Astrocyte (in vitro differentiated cells and primary cell): ENCODE measurements at regions not wholly inside any gene's neighbourhood (a gene's known extent, or its start where the extent isn't known, plus 50 kb on each side); places are given as distances from the start of the nearest gene placed in this dataset.

Experiments used
- EZH2 ChIP-seq: IDR thresholded peaks from 2 replicates; pipeline ENCODE4 v1.6.1; 2012; ENCODE audit warnings: mild to moderate bottlenecking, low read length, inconsistent platforms; ENCODE audit not compliant: insufficient read depth
- TF ChIP-seq, protein P1 (sequence below): IDR thresholded peaks from 2 replicates; pipeline ENCODE4 v1.5.1; 2011; ENCODE audit warnings: low read depth, mild to moderate bottlenecking, inconsistent platforms, low read length, moderate library complexity; ENCODE audit not compliant: insufficient read depth

GRCh38 chr20:52071136-52071535 is 120.4 kb downstream of the ZFP64 start:
- TF ChIP-seq, protein P1, sequence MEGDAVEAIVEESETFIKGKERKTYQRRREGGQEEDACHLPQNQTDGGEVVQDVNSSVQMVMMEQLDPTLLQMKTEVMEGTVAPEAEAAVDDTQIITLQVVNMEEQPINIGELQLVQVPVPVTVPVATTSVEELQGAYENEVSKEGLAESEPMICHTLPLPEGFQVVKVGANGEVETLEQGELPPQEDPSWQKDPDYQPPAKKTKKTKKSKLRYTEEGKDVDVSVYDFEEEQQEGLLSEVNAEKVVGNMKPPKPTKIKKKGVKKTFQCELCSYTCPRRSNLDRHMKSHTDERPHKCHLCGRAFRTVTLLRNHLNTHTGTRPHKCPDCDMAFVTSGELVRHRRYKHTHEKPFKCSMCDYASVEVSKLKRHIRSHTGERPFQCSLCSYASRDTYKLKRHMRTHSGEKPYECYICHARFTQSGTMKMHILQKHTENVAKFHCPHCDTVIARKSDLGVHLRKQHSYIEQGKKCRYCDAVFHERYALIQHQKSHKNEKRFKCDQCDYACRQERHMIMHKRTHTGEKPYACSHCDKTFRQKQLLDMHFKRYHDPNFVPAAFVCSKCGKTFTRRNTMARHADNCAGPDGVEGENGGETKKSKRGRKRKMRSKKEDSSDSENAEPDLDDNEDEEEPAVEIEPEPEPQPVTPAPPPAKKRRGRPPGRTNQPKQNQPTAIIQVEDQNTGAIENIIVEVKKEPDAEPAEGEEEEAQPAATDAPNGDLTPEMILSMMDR, result no peak
- no peak for TF ChIP-seq EZH2
